ENCODE measurements at regions not wholly inside any gene's neighbourhood (a gene's known extent, or its start where the extent isn't known, plus 50 kb on each side); places are given as distances from the start of the nearest gene placed in this dataset.
"Not testable (repeated sequence)": the region's sequence is repeated elsewhere in the genome, so short reads cannot be mapped to it uniquely, and the experiment has no call there.

DNA sequence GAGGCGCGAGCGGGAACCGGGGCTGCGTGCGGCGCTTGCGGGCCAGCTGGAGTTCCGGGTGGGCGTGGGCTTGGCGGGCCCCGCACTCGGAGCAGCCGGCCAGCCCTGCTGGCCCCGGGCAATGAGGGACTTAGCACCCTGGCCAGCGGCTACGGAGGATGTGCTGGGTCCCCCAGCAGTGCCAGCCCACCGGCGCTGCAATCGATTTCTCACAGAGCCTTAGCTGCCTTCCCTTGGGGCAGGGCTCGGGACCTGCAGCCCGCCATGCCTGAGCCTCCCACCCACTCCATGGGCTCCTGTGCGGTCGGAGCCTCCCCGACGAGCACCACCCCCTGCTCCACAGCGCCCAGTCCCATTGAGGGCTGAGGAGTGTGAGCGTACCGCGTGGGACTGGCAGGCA, 61.8 kb upstream of the MITF start:
- not testable (repeated sequence) for TF ChIP-seq NFRKB, ARNT (IDR thresholded peaks at IDR 0.05)
